ENCODE measurements at regions not wholly inside any gene's neighbourhood (a gene's known extent, or its start where the extent isn't known, plus 50 kb on each side); places are given as distances from the start of the nearest gene placed in this dataset.
"Not testable (repeated sequence)": the region's sequence is repeated elsewhere in the genome, so short reads cannot be mapped to it uniquely, and the experiment has no call there.

DNA sequence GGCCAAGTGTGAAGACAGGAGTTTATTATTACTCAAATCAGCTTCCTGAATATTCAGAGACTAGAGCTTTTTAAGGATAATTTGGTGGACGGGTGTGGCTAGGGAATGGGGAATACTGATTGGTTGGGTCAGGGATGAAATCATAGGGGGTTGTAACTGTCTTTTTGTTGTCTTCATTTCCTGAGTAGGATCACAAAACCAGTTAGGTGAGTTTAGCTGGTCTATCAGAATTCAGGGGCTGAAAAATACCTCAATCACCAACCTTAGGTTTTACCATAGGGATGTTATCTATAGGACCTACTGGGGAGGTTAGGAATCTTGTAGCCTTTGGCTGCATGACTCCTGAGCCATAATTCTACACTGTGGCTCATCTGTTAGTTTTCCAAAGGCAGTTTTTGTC, 235.8 kb downstream of the YTHDC2 start:
- DNase-seq, result no peak
- Histone ChIP-seq H3K27me3 (no peaks in the 10 kb centered on the region), H3K9me3 (replicated peaks in 1 of 3) (no peaks in the 10 kb centered on the region), H3K4me1 (replicated peaks in 1 of 2) (no peaks in the 10 kb centered on the region), H3K36me3 (replicated peaks in 1 of 2) (no peaks in the 10 kb centered on the region), H3K27ac (no peak overlapping the region), H3K4me3 (no peak overlapping the region)
- 65 to 90% (median 69%) methylated on average over 1 of the region's 1 CpG for WGBS, 4 donors
- TF ChIP-seq, protein P1, sequence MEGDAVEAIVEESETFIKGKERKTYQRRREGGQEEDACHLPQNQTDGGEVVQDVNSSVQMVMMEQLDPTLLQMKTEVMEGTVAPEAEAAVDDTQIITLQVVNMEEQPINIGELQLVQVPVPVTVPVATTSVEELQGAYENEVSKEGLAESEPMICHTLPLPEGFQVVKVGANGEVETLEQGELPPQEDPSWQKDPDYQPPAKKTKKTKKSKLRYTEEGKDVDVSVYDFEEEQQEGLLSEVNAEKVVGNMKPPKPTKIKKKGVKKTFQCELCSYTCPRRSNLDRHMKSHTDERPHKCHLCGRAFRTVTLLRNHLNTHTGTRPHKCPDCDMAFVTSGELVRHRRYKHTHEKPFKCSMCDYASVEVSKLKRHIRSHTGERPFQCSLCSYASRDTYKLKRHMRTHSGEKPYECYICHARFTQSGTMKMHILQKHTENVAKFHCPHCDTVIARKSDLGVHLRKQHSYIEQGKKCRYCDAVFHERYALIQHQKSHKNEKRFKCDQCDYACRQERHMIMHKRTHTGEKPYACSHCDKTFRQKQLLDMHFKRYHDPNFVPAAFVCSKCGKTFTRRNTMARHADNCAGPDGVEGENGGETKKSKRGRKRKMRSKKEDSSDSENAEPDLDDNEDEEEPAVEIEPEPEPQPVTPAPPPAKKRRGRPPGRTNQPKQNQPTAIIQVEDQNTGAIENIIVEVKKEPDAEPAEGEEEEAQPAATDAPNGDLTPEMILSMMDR (IDR thresholded peaks at IDR 0.05), result no peak
- TF ChIP-seq POLR2A (IDR thresholded peaks at IDR 0.05), result no peak
- intact Hi-C loops (cut with DNase I), result no loop called here

DNA sequence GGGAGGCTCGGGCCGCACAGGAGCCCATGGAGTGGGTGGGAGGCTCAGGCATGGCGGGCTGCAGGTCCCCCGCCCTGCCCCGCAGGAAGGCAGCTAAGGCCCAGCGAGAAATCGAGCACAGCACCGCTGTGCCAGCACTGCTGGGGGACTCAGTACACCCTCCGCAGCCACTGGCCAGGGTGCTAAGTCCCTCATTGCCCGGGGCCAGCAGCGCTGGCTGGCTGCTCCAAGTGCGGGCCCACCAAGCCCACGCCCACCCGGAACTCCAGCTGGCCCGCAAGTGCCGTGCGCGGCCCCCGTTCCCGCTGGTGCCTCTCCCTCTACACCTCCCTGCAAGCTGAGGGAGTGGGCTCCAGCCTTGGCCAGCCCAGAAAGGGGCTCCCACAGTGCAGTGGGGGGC, 239.7 kb downstream of the YTHDC2 start:
- H3K36me3 ChIP-seq (replicated peaks in 1 of 2); H3K4me3 ChIP-seq; H3K27ac ChIP-seq; intact Hi-C loops (cut with DNase I); H3K9me3 ChIP-seq (replicated peaks in 1 of 3); H3K4me1 ChIP-seq (replicated peaks in 1 of 2); H3K27me3 ChIP-seq; DNase-seq: not testable (repeated sequence)
- WGBS, 4 donors, result 88 to 98% (median 90%) methylated on average over 10 to 18 of the region's 20 CpGs

DNA sequence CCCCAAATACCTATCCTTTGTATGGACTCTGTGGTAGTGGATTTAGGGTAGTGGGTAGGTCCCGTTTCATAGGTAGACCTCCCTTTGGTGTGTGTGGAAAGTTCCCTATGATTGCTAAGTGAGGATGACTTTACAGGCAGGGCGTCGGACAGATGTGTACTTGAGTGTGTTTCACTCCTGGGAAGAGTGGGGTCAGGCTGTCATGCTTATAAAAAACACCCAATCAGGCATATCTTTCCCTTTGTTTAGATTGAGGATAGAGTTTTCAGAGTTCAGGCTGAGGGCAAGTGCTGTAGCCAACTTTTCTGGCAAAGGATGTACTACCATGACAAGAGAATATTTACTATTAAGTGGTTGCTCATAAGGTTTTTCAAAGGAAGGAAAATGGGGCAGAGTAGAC, 242.0 kb downstream of the YTHDC2 start:
- H3K27me3 ChIP-seq, result no peaks in the 10 kb centered on the region
- H3K27ac ChIP-seq, result no peak overlapping the region
- no peak overlapping the region for H3K4me3 ChIP-seq
- 63 to 77% (median 67%) methylated on average over 3 of the region's 3 CpGs for WGBS, 4 donors
- intact Hi-C loops (cut with DNase I), result no loop called here
- no peak for TF ChIP-seq POLR2A (IDR thresholded peaks at IDR 0.05)
- TF ChIP-seq, protein P1 (IDR thresholded peaks at IDR 0.05), result no peak
- H3K9me3 ChIP-seq (replicated peaks in 1 of 3), result no peaks in the 10 kb centered on the region
- H3K36me3 ChIP-seq (replicated peaks in 1 of 2), result no peaks in the 10 kb centered on the region
- H3K4me1 ChIP-seq (replicated peaks in 1 of 2), result no peaks in the 10 kb centered on the region
- no peak for DNase-seq

DNA sequence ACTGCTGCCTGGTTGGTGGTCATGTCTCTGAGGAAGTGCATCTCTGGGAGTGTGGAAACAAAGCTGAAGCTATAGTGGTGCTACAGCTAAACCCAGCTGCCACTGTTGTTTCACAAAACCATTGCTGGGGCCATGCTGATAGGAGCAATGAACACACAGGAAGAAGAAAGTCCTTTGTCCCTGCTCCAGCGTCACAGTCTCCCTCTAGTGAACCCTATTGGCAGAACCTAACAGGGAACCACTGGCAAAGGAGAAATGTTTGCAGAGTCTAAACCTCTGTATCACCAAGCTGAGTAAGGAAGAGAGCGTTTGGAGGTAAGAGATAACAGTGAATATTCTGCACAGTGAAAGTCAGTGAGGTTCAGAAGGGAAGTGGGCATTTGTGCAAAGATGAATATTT, 244.0 kb downstream of the YTHDC2 start:
- 71 to 80% (median 74%) methylated on average over 2 of the region's 2 CpGs for WGBS, 4 donors
- no peak for DNase-seq
- Histone ChIP-seq H3K4me3 (no peak overlapping the region), H3K27me3 (no peaks in the 10 kb centered on the region), H3K36me3 (replicated peaks in 1 of 2) (no peaks in the 10 kb centered on the region), H3K27ac (no peak overlapping the region), H3K4me1 (replicated peaks in 1 of 2) (no peaks in the 10 kb centered on the region), H3K9me3 (replicated peaks in 1 of 3) (no peaks in the 10 kb centered on the region)
- intact Hi-C loops (cut with DNase I), result no loop called here
- TF ChIP-seq POLR2A (IDR thresholded peaks at IDR 0.05), result no peak
- TF ChIP-seq, protein P1 (IDR thresholded peaks at IDR 0.05), result no peak

DNA sequence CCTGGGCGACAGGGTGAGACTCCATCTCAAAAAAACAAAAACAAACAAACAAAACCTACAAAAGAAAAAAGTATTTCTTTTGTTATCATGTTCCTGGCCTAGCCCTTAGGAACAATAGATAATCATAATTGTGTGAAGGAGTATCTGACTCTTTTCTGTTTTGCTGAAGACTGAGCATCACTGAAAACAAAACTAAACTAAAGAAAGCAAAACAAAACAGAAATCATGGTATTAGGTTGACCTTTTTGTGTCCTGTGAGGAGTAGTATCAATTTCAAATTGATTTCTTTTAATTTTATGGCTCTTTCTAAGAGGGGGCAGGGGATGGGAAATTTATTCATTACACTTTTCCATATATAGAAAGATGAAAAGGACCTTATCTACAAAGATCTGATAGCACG, 246.0 kb downstream of the YTHDC2 start:
- H3K27me3 ChIP-seq, result no peaks in the 10 kb centered on the region
- intact Hi-C loops (cut with DNase I), result no loop called here
- TF ChIP-seq, protein P1 (IDR thresholded peaks at IDR 0.05), result no peak
- TF ChIP-seq POLR2A (IDR thresholded peaks at IDR 0.05), result no peak
- 48 to 55% (median 49%) methylated on average over 2 of the region's 2 CpGs for WGBS, 4 donors
- no peaks in the 10 kb centered on the region for H3K36me3 ChIP-seq (replicated peaks in 1 of 2)
- no peak overlapping the region for H3K4me3 ChIP-seq
- no peak overlapping the region for H3K27ac ChIP-seq
- H3K4me1 ChIP-seq (replicated peaks in 1 of 2), result no peaks in the 10 kb centered on the region
- H3K9me3 ChIP-seq (replicated peaks in 1 of 3), result no peaks in the 10 kb centered on the region
- no peak for DNase-seq
